GM06990 (cell line): ENCODE measurements at regions not wholly inside any gene's neighbourhood (a gene's known extent, or its start where the extent isn't known, plus 50 kb on each side); places are given as distances from the start of the nearest gene placed in this dataset.
"Not testable (repeated sequence)": the region's sequence is repeated elsewhere in the genome, so short reads cannot be mapped to it uniquely, and the experiment has no call there.

Source experiments
- DNase-seq: peaks from one replicate; pipeline ENCODE4 v3.0.0-alpha.2; 2011; ENCODE audit not compliant: insufficient read length; ENCODE audit errors: extremely low read depth
- H3K27me3 ChIP-seq: replicated peaks from 2 replicates; pipeline ENCODE4 v1.6.0; 2011; ENCODE audit warnings: low read length; ENCODE audit not compliant: control insufficient read depth, insufficient read depth
- H3K36me3 ChIP-seq: 2 replicates; pipeline ENCODE4 v1.5.1; 2011; ENCODE audit warnings: low read length; ENCODE audit not compliant: control insufficient read depth, insufficient read depth
- H3K4me3 ChIP-seq: replicated peaks from 2 replicates; pipeline ENCODE4 v1.5.1; 2011; ENCODE audit warnings: low read depth, mild to moderate bottlenecking, control low read depth, low read length
- CTCF ChIP-seq: IDR thresholded peaks from 2 replicates; pipeline ENCODE4 v1.5.1; 2011; ENCODE audit warnings: low read length, control low read depth, mild to moderate bottlenecking, inconsistent platforms; ENCODE audit not compliant: insufficient read depth, poor library complexity, severe bottlenecking

DNA sequence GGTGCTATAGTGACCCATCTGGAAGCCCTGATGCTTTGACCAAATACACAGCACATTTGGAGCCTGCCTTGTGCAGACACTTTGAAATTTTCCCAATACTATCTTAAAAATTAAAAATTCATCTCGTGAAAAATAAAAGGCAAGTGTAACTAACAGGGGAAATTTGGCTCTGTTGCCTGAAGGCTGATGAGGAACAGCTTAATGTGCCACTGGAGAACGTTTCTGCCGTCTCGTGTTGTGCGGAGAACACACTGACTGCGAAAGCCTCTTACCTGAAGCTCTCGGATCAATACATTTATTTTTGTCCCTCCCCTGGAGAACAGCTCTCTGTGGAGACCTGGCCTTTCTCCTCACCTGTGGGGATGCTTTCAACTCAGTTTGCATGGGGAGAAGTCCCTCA lies 77.2 kb upstream of the CHST15 start:
- H3K27me3 ChIP-seq = no peaks in the 10 kb centered on the region; the same call in 1 of the 2 replicates
- DNase-seq = no peak
- H3K36me3 ChIP-seq = no peaks in the 10 kb centered on the region
- no peak for TF ChIP-seq CTCF
- no peak overlapping the region for H3K4me3 ChIP-seq

GRCh38 chr10:124168991-124169802 lies 75.8 kb upstream of the CHST15 start:
- Histone ChIP-seq H3K27me3 (no peaks in the 10 kb centered on the region; the same call in 1 of the 2 replicates), H3K36me3 (no peaks in the 10 kb centered on the region), H3K4me3 (no peak overlapping the region)
- no peak for DNase-seq
- TF ChIP-seq CTCF = no peak

GRCh38 chr10:124168581-124168980 lies 75.2 kb upstream of the CHST15 start:
- no peak for DNase-seq
- Histone ChIP-seq H3K4me3 (no peak overlapping the region), H3K27me3 (no peaks in the 10 kb centered on the region; the same call in 1 of the 2 replicates), H3K36me3 (no peaks in the 10 kb centered on the region)
- TF ChIP-seq CTCF = no peak

DNA sequence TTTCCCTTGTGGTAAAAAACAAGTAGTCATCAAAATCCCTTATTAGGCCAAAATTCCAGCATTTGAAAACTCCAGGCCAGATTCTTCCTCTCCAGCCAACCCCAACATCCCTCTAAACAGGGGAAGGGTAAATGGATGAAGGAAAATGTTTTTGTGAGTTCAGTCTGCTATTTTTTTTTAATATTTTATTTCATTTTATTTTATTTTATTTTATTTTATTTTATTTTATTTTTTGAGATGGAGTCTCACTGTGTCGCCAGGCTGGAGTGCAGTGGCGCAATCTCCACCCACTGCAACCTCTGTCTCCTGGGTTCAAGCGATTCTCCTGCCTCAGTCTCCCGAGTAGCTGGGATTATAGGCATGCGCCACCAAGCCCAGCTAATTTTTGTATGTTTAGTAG lies 74.5 kb upstream of the CHST15 start:
- not testable (repeated sequence) for H3K36me3 ChIP-seq, H3K4me3 ChIP-seq, H3K27me3 ChIP-seq, DNase-seq

GRCh38 chr10:124166431-124167125 lies 73.2 kb upstream of the CHST15 start:
- Histone ChIP-seq H3K27me3 (peaks cover 1% of the 10 kb centered on the region), H3K4me3 (no peak overlapping the region), H3K36me3 (no peaks in the 10 kb centered on the region)
- DNase-seq = no peak
- no peak for TF ChIP-seq CTCF

DNA sequence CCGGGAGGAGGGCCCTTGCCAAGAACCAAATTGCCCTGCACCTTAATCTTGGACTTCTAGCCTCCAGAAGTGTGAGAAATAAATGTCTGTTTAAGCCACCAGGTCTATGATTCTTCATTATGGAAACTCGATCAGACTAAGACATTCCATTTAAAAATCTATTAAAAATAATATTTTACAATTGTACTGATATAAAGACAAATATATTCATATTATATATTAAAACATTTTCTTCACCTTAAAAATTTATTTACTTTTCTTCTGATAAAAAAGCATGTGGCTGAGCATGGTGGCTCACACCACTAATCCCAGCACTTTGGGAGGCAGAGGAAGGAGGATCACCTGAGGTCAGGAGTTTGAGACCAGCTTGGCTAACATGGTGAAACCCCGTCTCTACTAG lies 72.4 kb upstream of the CHST15 start:
- Histone ChIP-seq H3K4me3 (no peak overlapping the region), H3K27me3 (peaks cover 1% of the 10 kb centered on the region), H3K36me3 (no peaks in the 10 kb centered on the region)
- DNase-seq = no peak
- TF ChIP-seq CTCF = no peak
